Smooth muscle cell (in vitro differentiated cells): ENCODE measurements at regions not wholly inside any gene's neighbourhood (a gene's known extent, or its start where the extent isn't known, plus 50 kb on each side); places are given as distances from the start of the nearest gene placed in this dataset.

Experiments
- DNase-seq: peaks from one replicate; lab custom pipeline; 2025; ENCODE audit not compliant: unreplicated experiment; lab: John Stamatoyannopoulos, UW
- H2AFZ ChIP-seq: fragments of 200-600 bp; sonication (generic); 2 replicates; pipeline ENCODE4 v1.6.0; 2016; ENCODE audit warnings: antibody characterized with exemption, low read depth, mild to moderate bottlenecking
- H3F3A ChIP-seq: fragments of 200-600 bp; sonication (generic); 2 replicates; pipeline ENCODE4 v1.6.0; 2017; ENCODE audit warnings: antibody characterized with exemption, low read depth
- H3K27ac ChIP-seq: fragments of 200-600 bp; sonication (generic); 2 replicates; pipeline ENCODE4 v1.5.1; 2016; ENCODE audit warnings: low read depth, mild to moderate bottlenecking
- H3K27me3 ChIP-seq: fragments of 200-600 bp; sonication (generic); 2 replicates; pipeline ENCODE4 v1.6.1; 2016; ENCODE audit warnings: low read depth, mild to moderate bottlenecking
- H3K36me3 ChIP-seq: fragments of 200-600 bp; sonication (generic); 2 replicates; pipeline ENCODE4 v1.5.1; 2016; ENCODE audit warnings: low read depth
- H3K4me1 ChIP-seq: fragments of 200-600 bp; sonication (generic); 2 replicates; pipeline ENCODE4 v1.5.1; 2016; ENCODE audit warnings: low read depth
- H3K4me2 ChIP-seq: fragments of 200-600 bp; sonication (generic); 2 replicates; pipeline ENCODE4 v1.6.0; 2016; ENCODE audit warnings: mild to moderate bottlenecking
- H3K4me3 ChIP-seq: fragments of 200-600 bp; sonication (generic); 2 replicates; pipeline ENCODE4 v1.5.1; 2016; ENCODE audit warnings: mild to moderate bottlenecking
- H3K79me2 ChIP-seq: fragments of 200-600 bp; sonication (generic); 2 replicates; pipeline ENCODE4 v1.6.0; 2016; ENCODE audit warnings: low read depth, mild to moderate bottlenecking
- H3K9ac ChIP-seq: fragments of 200-600 bp; sonication (generic); 2 replicates; pipeline ENCODE4 v1.6.0; 2016; ENCODE audit warnings: low read depth
- H3K9me3 ChIP-seq: fragments of 200-600 bp; sonication (generic); replicated peaks from 2 replicates; pipeline ENCODE4 v1.5.1; 2016; ENCODE audit warnings: low read depth
- H4K20me1 ChIP-seq: fragments of 200-600 bp; sonication (generic); 2 replicates; pipeline ENCODE4 v1.6.0; 2016; ENCODE audit warnings: low read depth
- CTCF ChIP-seq: fragments of 200-600 bp; sonication (generic); IDR thresholded peaks from 2 replicates; pipeline ENCODE4 v1.5.1; 2017; ENCODE audit warnings: borderline replicate concordance, mild to moderate bottlenecking, antibody characterized with exemption; ENCODE audit not compliant: insufficient read depth, poor library complexity, severe bottlenecking
- WGBS: methylation state at CpG from one replicate; pipeline ENCODE4 v1.1.7; 2016; ENCODE audit warnings: low lambda C conversion rate; 5-methylcytosine and 5-hydroxymethylcytosine counted together

DNA sequence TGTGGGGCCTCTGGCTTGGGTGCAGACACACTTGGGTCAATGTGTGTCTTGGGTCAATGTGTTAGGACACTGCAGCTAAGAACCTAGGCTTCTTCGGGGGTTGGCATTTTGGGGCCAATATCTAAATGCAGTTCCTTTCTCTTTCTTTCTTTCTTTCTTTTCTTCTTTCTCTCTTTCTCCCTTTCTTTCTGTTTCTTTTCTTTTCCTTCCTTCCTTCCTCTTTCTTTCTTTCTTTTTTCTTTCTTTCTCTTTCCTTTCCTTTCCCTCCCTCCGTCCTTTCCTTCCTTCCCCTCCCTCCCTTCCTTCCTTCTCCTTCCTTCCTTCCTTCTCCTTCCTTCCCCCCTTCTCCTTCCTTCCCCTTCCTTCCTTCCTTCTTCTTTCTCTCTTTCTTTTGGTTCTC is 57.7 kb upstream of the OSR1 start:
- WGBS: 79% methylated on average over 2 of the region's 2 CpGs

DNA sequence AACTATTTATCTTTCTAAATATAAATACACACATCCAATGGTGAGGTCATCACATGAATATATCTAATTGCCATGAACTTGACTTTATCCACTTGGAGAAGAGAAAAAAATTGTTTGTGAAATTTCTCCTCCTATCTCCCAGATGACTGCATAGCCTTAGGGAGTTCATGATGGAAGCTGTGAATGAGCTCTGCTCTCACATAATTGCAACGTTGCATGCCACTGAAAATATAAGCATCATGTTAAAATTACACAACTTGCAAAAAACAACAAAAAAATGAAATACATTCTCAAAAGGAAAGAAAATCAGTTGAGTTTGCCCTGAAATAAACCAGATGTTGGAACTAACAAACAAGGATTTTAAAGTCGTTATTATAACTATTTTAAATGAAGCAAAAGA is 50.6 kb upstream of the OSR1 start:
- Histone ChIP-seq H3K36me3 (no peaks in the 10 kb centered on the region), H4K20me1 (no peaks in the 10 kb centered on the region), H3K9ac (no peak overlapping the region), H3K27me3 (no peaks in the 10 kb centered on the region), H3K4me2 (no peak overlapping the region), H3K79me2 (no peaks in the 10 kb centered on the region), H3K27ac (no peak overlapping the region), H2AFZ (no peak overlapping the region), H3K4me3 (no peak overlapping the region), H3K9me3 (no peaks in the 10 kb centered on the region), H3K4me1 (no peaks in the 10 kb centered on the region), H3F3A (no peaks in the 10 kb centered on the region)
- WGBS: 62% methylated on average over 2 of the region's 2 CpGs
- DNase-seq: no peak
- no peak for TF ChIP-seq CTCF

More for the DNA sequence above, 57.7 kb upstream of the OSR1 start:
- Histone ChIP-seq H3K9ac (no peak overlapping the region), H3K27me3 (peaks cover 15% of the 10 kb centered on the region), H3K79me2 (no peaks in the 10 kb centered on the region), H3K4me2 (no peak overlapping the region), H3K4me3 (no peak overlapping the region), H2AFZ (no peak overlapping the region), H4K20me1 (no peaks in the 10 kb centered on the region), H3K36me3 (no peaks in the 10 kb centered on the region), H3F3A (no peaks in the 10 kb centered on the region), H3K27ac (no peak overlapping the region), H3K9me3 (no peaks in the 10 kb centered on the region), H3K4me1 (no peaks in the 10 kb centered on the region)
- no peak for DNase-seq
- TF ChIP-seq CTCF: no peak

DNA sequence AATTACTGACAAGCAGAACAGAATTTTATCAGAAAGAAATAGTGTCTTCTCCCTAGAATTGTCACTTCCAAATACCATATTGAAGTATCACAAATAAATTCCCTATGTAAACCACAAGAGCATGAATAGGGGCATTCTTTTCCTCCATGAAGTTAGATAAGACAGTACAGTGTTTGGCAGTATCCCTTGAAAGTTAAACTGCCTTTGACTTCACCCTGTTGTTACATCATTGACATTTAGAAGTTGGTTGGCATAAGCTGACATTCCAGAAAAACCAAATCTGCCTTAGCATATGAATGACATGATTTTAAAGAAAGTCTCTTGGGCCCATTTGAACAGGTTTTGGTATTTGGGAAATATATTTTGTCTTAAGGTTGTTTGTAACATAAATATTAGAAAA is 50.2 kb upstream of the OSR1 start:
- no peaks in the 10 kb centered on the region for H3K79me2 ChIP-seq
- no peaks in the 10 kb centered on the region for H3K9me3 ChIP-seq
- H3K4me1 ChIP-seq: no peaks in the 10 kb centered on the region
- no peak overlapping the region for H3K4me3 ChIP-seq
- H3K9ac ChIP-seq: no peak overlapping the region
- no peak for DNase-seq
- H3K27me3 ChIP-seq: no peaks in the 10 kb centered on the region
- no peak overlapping the region for H2AFZ ChIP-seq
- H3K4me2 ChIP-seq: no peak overlapping the region
- no peaks in the 10 kb centered on the region for H3F3A ChIP-seq
- H4K20me1 ChIP-seq: no peaks in the 10 kb centered on the region
- no peaks in the 10 kb centered on the region for H3K36me3 ChIP-seq
- TF ChIP-seq CTCF: no peak
- H3K27ac ChIP-seq: no peak overlapping the region
